ENCODE measurements at regions not wholly inside any gene's neighbourhood (a gene's known extent, or its start where the extent isn't known, plus 50 kb on each side); places are given as distances from the start of the nearest gene placed in this dataset.

GRCh38 chr5:36523450-36523849 is 83.0 kb upstream of the SLC1A3 start:
- ATAC-seq (no peak), DNase-seq (no peak)
- H3K9me3 ChIP-seq = no peaks in the 10 kb centered on the region
- TF ChIP-seq POLR2A (IDR thresholded peaks at IDR 0.05) (no peak), CTCF (IDR thresholded peaks at IDR 0.05 in 4 of 5, conservative IDR thresholded peaks at IDR 0.05 in 1 of 5) (no peak)
- H3K4me3 ChIP-seq = no peak overlapping the region
- in situ Hi-C loops (cut with MboI; ENCODE audit: low sequenced_read_pairs in 4 of 4) (loop anchor here in 2 of 4 donors (25.0 kb wide), 2 partner anchors 164 to 261 kb away; no protein-coding TSS in a partner anchor), intact Hi-C loops (cut with DNase I; ENCODE audit: low total_unique reads) (no loop called here)
- no peaks in the 10 kb centered on the region for H3K36me3 ChIP-seq
- H3K4me1 ChIP-seq = peaks cover 11 to 15% of the 10 kb centered on the region in 2 donors
- no peaks in the 10 kb centered on the region for H3K27me3 ChIP-seq
- no peak overlapping the region for H3K27ac ChIP-seq

GRCh38 chr5:36523926-36524325 is 82.5 kb upstream of the SLC1A3 start:
- TF ChIP-seq POLR2A (IDR thresholded peaks at IDR 0.05) = no peak
- TF ChIP-seq CTCF (IDR thresholded peaks at IDR 0.05 in 4 of 5, conservative IDR thresholded peaks at IDR 0.05 in 1 of 5) = no peak
- in situ Hi-C loops (cut with MboI; ENCODE audit: low sequenced_read_pairs in 4 of 4) = loop anchor here in 2 of 4 donors (25.0 kb wide), 2 partner anchors 163 to 262 kb away; no protein-coding TSS in a partner anchor
- Histone ChIP-seq H3K4me3 (no peak overlapping the region), H3K9me3 (no peaks in the 10 kb centered on the region), H3K27me3 (no peaks in the 10 kb centered on the region), H3K27ac (no peak overlapping the region), H3K4me1 (peaks cover 11 to 15% of the 10 kb centered on the region in 2 donors), H3K36me3 (no peaks in the 10 kb centered on the region)
- ATAC-seq (no peak), DNase-seq (no peak)
- intact Hi-C loops (cut with DNase I; ENCODE audit: low total_unique reads) = no loop called here

GRCh38 chr5:36526537-36526936 is 79.9 kb upstream of the SLC1A3 start:
- TF ChIP-seq POLR2A (IDR thresholded peaks at IDR 0.05) = no peak
- TF ChIP-seq CTCF (IDR thresholded peaks at IDR 0.05 in 4 of 5, conservative IDR thresholded peaks at IDR 0.05 in 1 of 5) = no peak
- Histone ChIP-seq H3K4me3 (no peak overlapping the region), H3K27ac (no peak overlapping the region), H3K36me3 (no peaks in the 10 kb centered on the region), H3K27me3 (no peaks in the 10 kb centered on the region), H3K4me1 (peaks cover 10 to 12% of the 10 kb centered on the region in 2 donors), H3K9me3 (no peaks in the 10 kb centered on the region)
- no peak for ATAC-seq
- no peak for DNase-seq
- in situ Hi-C loops (cut with MboI; ENCODE audit: low sequenced_read_pairs in 4 of 4) = no loop called here
- intact Hi-C loops (cut with DNase I; ENCODE audit: low total_unique reads) = no loop called here

- Histone ChIP-seq H3K4me1 (no peaks in the 10 kb centered on the region), H3K27me3 (no peaks in the 10 kb centered on the region), H3K4me3 (no peak overlapping the region), H3K9me3 (no peaks in the 10 kb centered on the region), H3K36me3 (no peaks in the 10 kb centered on the region), H3K27ac (no peak overlapping the region)
- TF ChIP-seq CTCF (IDR thresholded peaks at IDR 0.05 in 4 of 5, conservative IDR thresholded peaks at IDR 0.05 in 1 of 5) (no peak), POLR2A (IDR thresholded peaks at IDR 0.05) (no peak)
- intact Hi-C loops (cut with DNase I; ENCODE audit: low total_unique reads) (no loop called here), in situ Hi-C loops (cut with MboI; ENCODE audit: low sequenced_read_pairs in 4 of 4) (no loop called here)
- DNase-seq (no peak), ATAC-seq (no peak)
Measured at GRCh38 chr5:36528588-36528987, 77.8 kb upstream of the SLC1A3 start.

- Histone ChIP-seq H3K4me1 (peaks cover 0 to under 1% of the 10 kb centered on the region in 2 donors), H3K27ac (no peak overlapping the region), H3K4me3 (no peak overlapping the region), H3K36me3 (no peaks in the 10 kb centered on the region), H3K9me3 (no peaks in the 10 kb centered on the region), H3K27me3 (no peaks in the 10 kb centered on the region)
- intact Hi-C loops (cut with DNase I; ENCODE audit: low total_unique reads) (no loop called here), in situ Hi-C loops (cut with MboI; ENCODE audit: low sequenced_read_pairs in 4 of 4) (no loop called here)
- ATAC-seq (no peak), DNase-seq (no peak)
- TF ChIP-seq CTCF (IDR thresholded peaks at IDR 0.05 in 4 of 5, conservative IDR thresholded peaks at IDR 0.05 in 1 of 5) (no peak), POLR2A (IDR thresholded peaks at IDR 0.05) (no peak)
Measured at GRCh38 chr5:36529142-36529541, 77.3 kb upstream of the SLC1A3 start.
